Islet of Langerhans (tissue), 1 donor: ENCODE measurements at regions not wholly inside any gene's neighbourhood (a gene's known extent, or its start where the extent isn't known, plus 50 kb on each side); places are given as distances from the start of the nearest gene placed in this dataset.

Experiments used
- FAIRE-seq: peaks from one replicate; lab custom pipeline; 2011; peaks lifted over from hg19 to GRCh38; lab: Jason Lieb, UNC

- FAIRE-seq = peak; percentile 86
Observed at GRCh38 chrY:4152918-4153317, 574.1 kb downstream of the TGIF2LY start.
